Brain microvascular endothelial cell (primary cell): ENCODE measurements at regions not wholly inside any gene's neighbourhood (a gene's known extent, or its start where the extent isn't known, plus 50 kb on each side); places are given as distances from the start of the nearest gene placed in this dataset.

ENCODE experiments used
- DNase-seq: peaks from one replicate; pipeline ENCODE4 v3.0.0-alpha.2; 2020
- H3K27ac ChIP-seq: fragments of 250-450 bp; sonication (Bioruptor Pico); 2 replicates; pipeline ENCODE4 v1.5.1; 2020; ENCODE audit warnings: mild to moderate bottlenecking, moderate library complexity
- H3K27me3 ChIP-seq: fragments of 250-450 bp; sonication (Bioruptor Pico); replicated peaks from 2 replicates; pipeline ENCODE4 v1.5.1; 2020; ENCODE audit warnings: mild to moderate bottlenecking
- H3K36me3 ChIP-seq: fragments of 250-450 bp; sonication (Bioruptor Pico); replicated peaks from 2 replicates; pipeline ENCODE4 v1.5.1; 2020; ENCODE audit warnings: mild to moderate bottlenecking
- H3K4me3 ChIP-seq: 2 replicates; pipeline ENCODE4 v1.5.1; 2011; ENCODE audit warnings: low read depth, mild to moderate bottlenecking, control low read depth, low read length, moderate library complexity
- in situ Hi-C: cut with HindIII; loops from 2 replicates; pipeline ENCODE4 v1.10.0; 2017; ENCODE audit warnings: low sequenced_read_pairs, low pct_ligation_motif_present
- TF ChIP-seq, protein P1 (sequence below): IDR thresholded peaks from 2 replicates; pipeline ENCODE4 v1.5.1; 2011; ENCODE audit warnings: low read depth, mild to moderate bottlenecking, moderate library complexity, low read length, control low read depth, inconsistent platforms; ENCODE audit errors: missing control alignments

DNA sequence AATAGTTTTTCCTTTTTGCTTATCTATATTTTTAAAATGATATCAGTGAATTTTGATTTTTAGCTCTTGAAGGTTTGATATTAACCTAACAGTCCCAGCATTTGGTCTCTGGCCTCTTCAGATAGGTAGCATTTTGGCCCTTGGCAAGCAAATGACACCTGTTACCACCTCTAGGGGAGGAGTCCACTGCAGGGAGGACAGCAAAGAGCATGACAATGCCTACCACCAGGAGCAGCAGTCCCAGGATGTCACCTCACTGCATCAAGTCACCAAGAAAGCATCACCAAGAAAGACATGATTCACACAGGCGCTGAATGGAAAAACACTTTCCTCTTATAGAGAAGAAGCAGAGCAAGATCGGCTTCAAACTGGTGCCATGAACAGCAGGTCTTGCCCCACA lies 224.3 kb downstream of the UBE3D start:
- no peak overlapping the region for H3K27ac ChIP-seq
- in situ Hi-C loops: no loop called here
- DNase-seq: no peak
- H3K27me3 ChIP-seq: no peaks in the 10 kb centered on the region
- H3K36me3 ChIP-seq: no peaks in the 10 kb centered on the region
- TF ChIP-seq, protein P1, sequence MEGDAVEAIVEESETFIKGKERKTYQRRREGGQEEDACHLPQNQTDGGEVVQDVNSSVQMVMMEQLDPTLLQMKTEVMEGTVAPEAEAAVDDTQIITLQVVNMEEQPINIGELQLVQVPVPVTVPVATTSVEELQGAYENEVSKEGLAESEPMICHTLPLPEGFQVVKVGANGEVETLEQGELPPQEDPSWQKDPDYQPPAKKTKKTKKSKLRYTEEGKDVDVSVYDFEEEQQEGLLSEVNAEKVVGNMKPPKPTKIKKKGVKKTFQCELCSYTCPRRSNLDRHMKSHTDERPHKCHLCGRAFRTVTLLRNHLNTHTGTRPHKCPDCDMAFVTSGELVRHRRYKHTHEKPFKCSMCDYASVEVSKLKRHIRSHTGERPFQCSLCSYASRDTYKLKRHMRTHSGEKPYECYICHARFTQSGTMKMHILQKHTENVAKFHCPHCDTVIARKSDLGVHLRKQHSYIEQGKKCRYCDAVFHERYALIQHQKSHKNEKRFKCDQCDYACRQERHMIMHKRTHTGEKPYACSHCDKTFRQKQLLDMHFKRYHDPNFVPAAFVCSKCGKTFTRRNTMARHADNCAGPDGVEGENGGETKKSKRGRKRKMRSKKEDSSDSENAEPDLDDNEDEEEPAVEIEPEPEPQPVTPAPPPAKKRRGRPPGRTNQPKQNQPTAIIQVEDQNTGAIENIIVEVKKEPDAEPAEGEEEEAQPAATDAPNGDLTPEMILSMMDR: no peak
- H3K4me3 ChIP-seq: no peak overlapping the region
